Stimulated activated naive B cell treated with anti-CD40 and anti-IgM and Interleukin-4, amounts not matched to agents 10 μg/mL and 1 μg/mL and 100 μg/mL, for 72 hours (primary cell): ENCODE measurements at regions not wholly inside any gene's neighbourhood (a gene's known extent, or its start where the extent isn't known, plus 50 kb on each side); places are given as distances from the start of the nearest gene placed in this dataset.
"Not testable (repeated sequence)": the region's sequence is repeated elsewhere in the genome, so short reads cannot be mapped to it uniquely, and the experiment has no call there.

Experiments used
- ATAC-seq, 2 donors: fragments of 150-1000 bp; cut with Tn5 transposase; replicated peaks; 2 replicates each; pipeline ENCODE4 v1.10.0; 2021; ENCODE audit warnings: moderate library complexity in 1 of 2
- DNase-seq: peaks from one replicate; pipeline ENCODE4 v3.0.0; 2021
- H3K27ac Mint-ChIP-seq: one replicate; pipeline ENCODE4 v1.8.0; 2022; ENCODE audit warnings: mild to moderate bottlenecking, mixed read lengths
- H3K27me3 Mint-ChIP-seq, 2 donors: one replicate each; pipeline ENCODE4 v1.8.0; 2022; ENCODE audit warnings: mixed read lengths in 2 of 2
- H3K36me3 Mint-ChIP-seq, 2 donors: one replicate each; pipeline ENCODE4 v1.8.0; 2022; ENCODE audit warnings: mixed read lengths in 2 of 2, mild to moderate bottlenecking in 1 of 2
- H3K4me1 Mint-ChIP-seq, 2 donors: one replicate each; pipeline ENCODE4 v1.8.0; 2022; ENCODE audit warnings: mixed read lengths in 2 of 2, mild to moderate bottlenecking in 1 of 2
- H3K4me3 Mint-ChIP-seq, 2 donors: one replicate each; pipeline ENCODE4 v1.8.0; 2022; ENCODE audit warnings: mild to moderate bottlenecking in 2 of 2, mixed read lengths in 2 of 2, moderate library complexity in 1 of 2
- H3K9me3 Mint-ChIP-seq, 2 donors: one replicate each; pipeline ENCODE4 v1.8.0; 2022; ENCODE audit warnings: mixed read lengths in 2 of 2, mild to moderate bottlenecking in 1 of 2

DNA sequence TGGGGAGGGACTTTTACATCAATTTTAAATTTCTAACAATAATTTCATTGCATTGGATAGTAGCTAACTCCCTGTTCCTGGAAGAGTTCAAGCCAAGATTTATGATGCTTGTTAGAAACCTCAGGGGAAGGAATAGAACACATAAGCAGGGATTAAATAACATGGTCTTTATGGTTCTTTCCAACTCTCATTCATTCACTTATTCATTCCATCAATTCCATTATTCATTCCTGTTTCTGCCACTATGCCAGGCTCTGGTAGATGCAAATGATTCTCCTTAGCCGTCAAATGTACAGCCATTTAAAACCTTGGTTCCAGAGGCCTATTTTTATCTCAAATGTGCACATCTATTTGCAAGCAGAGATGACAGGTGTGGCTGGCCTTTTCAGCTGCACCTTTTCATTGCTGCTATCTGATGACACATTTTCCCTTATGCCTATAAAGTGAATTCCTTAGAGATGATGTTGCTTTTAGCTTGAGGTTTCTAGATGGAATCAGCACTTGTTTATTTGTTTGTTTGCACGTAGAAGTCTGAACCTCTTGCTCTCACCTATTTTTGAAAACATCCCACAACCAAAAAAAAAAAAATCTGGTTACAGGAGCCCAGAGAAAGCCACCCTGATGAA is 205.7 kb upstream of the IGFBP3 start:
- DNase-seq (no peak), ATAC-seq (no peak)
- Mint-ChIP-seq H3K4me3 (no peak overlapping the region), H3K27ac (no peak overlapping the region), H3K27me3 (no peaks in the 10 kb centered on the region), H3K4me1 (no peaks in the 10 kb centered on the region), H3K36me3 (no peaks in the 10 kb centered on the region), H3K9me3 (no peaks in the 10 kb centered on the region)

DNA sequence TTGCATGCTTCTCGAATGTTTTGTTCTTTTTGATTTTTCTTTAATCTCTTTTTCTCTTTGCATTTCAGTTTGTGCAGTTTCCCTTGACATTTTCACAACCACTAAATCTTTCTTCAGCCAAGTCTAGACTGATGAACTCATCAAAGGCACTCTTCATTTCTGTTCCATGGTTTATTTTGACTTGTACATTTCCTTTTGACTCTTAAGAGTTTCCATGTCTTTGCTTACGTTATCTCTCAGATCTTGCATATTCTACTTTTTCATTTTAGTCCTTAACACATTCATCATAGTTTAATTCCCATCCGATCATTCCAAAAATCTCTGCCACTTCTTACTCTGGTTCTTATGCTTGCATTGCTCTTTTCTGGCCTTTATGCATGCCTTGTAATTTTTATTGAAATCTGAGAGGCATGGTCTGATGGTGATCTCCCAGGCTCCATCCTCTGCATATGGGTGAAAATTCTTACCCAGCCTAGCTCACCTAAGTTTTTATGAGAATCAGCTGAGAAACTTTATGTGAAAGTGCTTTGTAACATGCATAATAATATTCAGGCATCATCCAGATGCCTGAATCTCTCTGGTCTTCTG is 202.8 kb upstream of the IGFBP3 start:
- ATAC-seq (no peak), DNase-seq (no peak)
- Mint-ChIP-seq H3K4me3 (no peak overlapping the region), H3K27me3 (no peaks in the 10 kb centered on the region), H3K4me1 (no peaks in the 10 kb centered on the region), H3K36me3 (no peaks in the 10 kb centered on the region), H3K27ac (no peak overlapping the region), H3K9me3 (no peaks in the 10 kb centered on the region)

DNA sequence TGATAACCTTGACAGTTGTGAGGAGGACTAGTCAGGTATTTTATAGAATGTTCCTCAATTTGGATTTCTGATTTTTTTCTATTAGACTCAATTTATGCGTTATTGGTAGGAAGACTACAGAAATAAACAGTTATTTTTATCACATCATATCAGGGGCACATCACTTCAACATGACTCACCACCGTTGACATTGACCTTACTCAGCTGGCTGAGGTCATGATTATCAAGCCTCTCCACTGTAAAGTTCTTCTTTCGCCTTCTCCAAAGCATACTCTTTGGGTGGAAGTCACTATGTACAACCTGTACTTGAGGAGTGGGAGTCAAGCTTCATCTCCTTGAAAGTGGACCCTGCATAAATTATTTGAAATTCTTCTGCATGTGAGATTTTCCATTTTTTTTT is 194.3 kb upstream of the IGFBP3 start:
- Mint-ChIP-seq H3K4me1 (no peaks in the 10 kb centered on the region), H3K36me3 (no peaks in the 10 kb centered on the region), H3K9me3 (peaks cover 0 to 4% of the 10 kb centered on the region in 2 donors), H3K4me3 (no peak overlapping the region), H3K27me3 (no peaks in the 10 kb centered on the region), H3K27ac (no peak overlapping the region)
- no peak for DNase-seq
- no peak for ATAC-seq

DNA sequence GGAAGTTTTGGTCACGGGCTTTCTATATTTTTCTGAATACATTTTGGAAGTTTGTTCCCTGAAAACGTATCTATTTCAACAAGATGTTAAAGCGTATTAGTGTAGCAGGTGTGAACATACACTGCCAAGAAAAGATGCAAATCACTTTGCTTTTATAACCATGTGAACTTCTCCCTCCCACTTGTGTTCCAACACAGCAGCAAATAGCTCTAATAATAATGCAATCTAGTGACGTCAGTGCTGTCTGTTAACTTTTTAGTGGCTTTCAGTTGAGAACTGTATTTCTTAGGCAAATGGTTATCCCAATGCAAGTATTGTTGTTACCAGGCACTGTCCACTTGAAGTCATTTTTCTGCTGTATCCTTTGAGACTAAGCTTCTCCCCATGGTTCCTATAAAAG is 188.4 kb upstream of the IGFBP3 start:
- H3K9me3 Mint-ChIP-seq: peaks cover 0 to 8% of the 10 kb centered on the region in 2 donors
- H3K36me3 Mint-ChIP-seq: no peaks in the 10 kb centered on the region
- no peak overlapping the region for H3K4me3 Mint-ChIP-seq
- DNase-seq (no peak), ATAC-seq (no peak)
- H3K4me1 Mint-ChIP-seq: no peaks in the 10 kb centered on the region
- no peak overlapping the region for H3K27ac Mint-ChIP-seq
- no peaks in the 10 kb centered on the region for H3K27me3 Mint-ChIP-seq

DNA sequence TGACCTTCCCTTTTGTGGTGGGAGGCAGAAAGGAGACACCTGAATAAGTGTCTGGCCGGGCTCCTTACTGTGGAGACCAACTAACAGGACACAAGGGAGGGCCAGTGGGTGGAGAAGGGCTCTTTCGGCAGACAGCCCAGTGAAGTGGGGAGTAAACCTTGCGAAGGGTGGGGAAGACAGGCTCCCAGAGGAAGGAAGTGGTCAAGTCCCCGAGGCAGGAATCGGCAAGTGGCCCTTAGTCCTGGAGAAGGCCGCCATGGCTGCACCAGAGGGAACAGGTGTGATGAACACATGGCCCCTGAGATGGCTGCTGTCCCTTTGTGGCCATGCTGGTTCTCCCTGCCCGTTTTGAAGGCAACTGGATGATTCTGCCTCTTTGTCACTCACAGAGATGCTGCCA is 187.2 kb upstream of the IGFBP3 start:
- DNase-seq: no peak
- no peak for ATAC-seq
- Mint-ChIP-seq H3K27me3 (no peaks in the 10 kb centered on the region), H3K4me3 (no peak overlapping the region), H3K36me3 (no peaks in the 10 kb centered on the region), H3K27ac (no peak overlapping the region), H3K9me3 (peaks cover 0 to 8% of the 10 kb centered on the region in 2 donors), H3K4me1 (no peaks in the 10 kb centered on the region)

DNA sequence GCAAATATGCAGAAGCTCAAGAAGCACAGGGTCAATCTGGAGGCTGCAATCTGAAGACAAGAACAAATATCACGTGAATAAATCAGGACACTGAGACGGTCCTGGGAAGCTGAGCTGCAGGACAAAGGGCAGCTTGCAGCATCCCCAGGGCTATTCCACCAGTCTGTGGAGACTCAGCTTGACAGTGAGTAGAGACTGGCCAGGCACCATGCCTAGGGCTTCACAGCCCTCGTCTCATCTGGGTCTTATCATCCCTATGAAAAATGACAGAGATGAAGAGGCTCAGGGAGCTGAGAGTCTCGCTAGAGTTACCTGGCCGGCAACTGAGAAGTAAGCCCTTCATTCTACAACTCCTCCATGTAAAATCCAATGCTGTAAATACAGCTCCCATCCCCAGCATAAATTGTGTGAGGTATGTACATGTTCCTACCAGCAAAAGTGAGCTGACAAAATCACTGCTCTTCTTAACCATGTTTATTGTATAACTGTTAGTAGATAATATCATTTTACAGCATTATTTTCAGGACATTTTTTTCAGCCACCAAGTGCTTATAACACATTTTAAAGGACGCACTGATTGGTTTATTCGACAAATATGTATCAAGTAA is 186.6 kb upstream of the IGFBP3 start:
- no peak for DNase-seq
- Mint-ChIP-seq H3K27me3 (no peaks in the 10 kb centered on the region), H3K27ac (no peak overlapping the region), H3K4me3 (no peak overlapping the region), H3K36me3 (no peaks in the 10 kb centered on the region), H3K4me1 (no peaks in the 10 kb centered on the region), H3K9me3 (peaks cover 0 to 8% of the 10 kb centered on the region in 2 donors)
- ATAC-seq: no peak

DNA sequence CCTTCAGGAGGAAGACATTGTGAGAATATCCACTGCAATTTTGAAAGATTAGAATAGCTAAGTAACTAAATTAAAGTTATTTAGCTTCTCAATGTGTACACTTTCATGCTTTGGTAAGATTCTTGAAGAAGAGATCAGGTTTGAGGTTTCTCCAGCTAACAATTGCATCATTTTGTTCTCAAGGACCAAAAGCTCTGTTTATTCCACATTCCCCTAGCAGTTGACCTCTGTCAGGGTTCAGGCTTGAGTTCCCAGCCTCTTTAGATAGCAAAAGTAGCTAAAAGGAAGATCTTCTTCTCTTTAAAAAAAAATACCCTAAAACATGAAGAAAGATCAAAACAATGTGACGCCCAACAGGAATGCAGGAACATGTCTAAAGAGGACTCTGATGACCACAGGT is 179.4 kb upstream of the IGFBP3 start:
- Mint-ChIP-seq H3K36me3 (no peaks in the 10 kb centered on the region), H3K4me3 (no peak overlapping the region), H3K9me3 (peaks cover 0 to 2% of the 10 kb centered on the region in 2 donors), H3K27ac (no peak overlapping the region), H3K27me3 (peaks cover 0 to 5% of the 10 kb centered on the region in 2 donors), H3K4me1 (no peaks in the 10 kb centered on the region)
- ATAC-seq (no peak), DNase-seq (no peak)

DNA sequence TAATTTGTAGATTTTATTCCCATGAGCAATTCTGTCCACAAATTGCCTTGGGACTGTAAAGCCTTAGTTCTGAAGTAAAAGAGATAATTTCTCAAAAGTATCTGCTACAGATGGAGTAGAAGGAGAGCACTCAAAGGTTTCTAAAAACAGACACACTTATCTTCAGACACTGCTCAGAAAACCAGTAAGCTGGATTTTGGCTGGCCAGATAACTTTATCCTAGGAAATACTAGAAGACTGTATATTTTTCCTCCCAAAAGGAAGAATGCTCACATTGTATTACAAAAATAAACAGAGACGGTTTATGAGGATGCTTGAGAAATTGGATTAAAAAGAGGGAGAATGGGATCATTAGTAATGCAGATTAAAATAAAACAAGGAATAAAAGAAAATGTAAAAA is 178.0 kb upstream of the IGFBP3 start:
- Mint-ChIP-seq H3K36me3 (no peaks in the 10 kb centered on the region), H3K9me3 (peaks cover 0 to 2% of the 10 kb centered on the region in 2 donors), H3K27ac (no peak overlapping the region), H3K4me1 (no peaks in the 10 kb centered on the region), H3K27me3 (peaks cover 0 to 5% of the 10 kb centered on the region in 2 donors), H3K4me3 (no peak overlapping the region)
- DNase-seq: no peak
- no peak for ATAC-seq

DNA sequence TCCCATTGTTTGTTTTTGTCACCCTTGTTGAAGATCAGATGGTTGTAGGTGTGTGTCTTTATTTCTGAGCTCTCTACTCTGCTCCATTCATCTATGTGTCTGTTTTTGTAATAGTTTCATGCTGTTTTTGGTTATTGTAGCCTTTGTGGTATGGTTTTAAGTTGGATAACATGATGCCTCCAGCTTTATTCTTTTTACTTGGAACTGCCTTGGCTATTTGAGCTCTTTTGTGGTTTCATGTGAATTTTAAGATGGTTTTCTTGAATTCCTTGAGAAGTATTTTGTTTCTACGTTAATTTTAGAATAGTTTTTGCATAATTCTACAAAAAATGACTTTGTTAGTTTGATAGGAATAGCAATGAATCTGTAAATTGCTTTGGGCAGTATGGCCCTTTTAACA is 170.0 kb upstream of the IGFBP3 start:
- no peaks in the 10 kb centered on the region for H3K36me3 Mint-ChIP-seq
- no peak overlapping the region for H3K4me3 Mint-ChIP-seq
- DNase-seq (no peak), ATAC-seq (no peak)
- no peak overlapping the region for H3K27ac Mint-ChIP-seq
- H3K27me3 Mint-ChIP-seq: peaks cover 4 to 8% of the 10 kb centered on the region in 2 donors
- H3K4me1 Mint-ChIP-seq: no peaks in the 10 kb centered on the region
- H3K9me3 Mint-ChIP-seq: peaks cover 9 to 11% of the 10 kb centered on the region in 2 donors

DNA sequence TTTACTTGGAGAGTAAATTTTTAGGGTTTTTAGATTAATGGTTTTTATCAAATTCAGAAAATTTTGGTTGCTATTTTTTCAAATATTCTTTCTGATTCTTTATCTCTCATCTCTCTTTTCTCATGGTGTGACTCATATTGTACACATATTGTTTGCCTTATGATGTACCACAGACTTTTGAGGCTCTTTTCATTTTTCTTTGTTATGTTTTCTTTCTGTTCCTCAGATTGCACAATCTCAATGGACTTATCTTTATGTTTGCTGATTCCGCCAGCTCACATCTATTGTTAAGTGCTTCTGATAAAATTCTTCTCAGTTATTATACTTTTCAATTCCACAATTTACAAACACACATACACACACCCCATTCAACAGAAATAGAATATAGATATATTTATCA is 168.2 kb upstream of the IGFBP3 start:
- peaks cover 9 to 13% of the 10 kb centered on the region in 2 donors for H3K9me3 Mint-ChIP-seq
- H3K4me3 Mint-ChIP-seq: no peak overlapping the region
- no peak overlapping the region for H3K27ac Mint-ChIP-seq
- no peaks in the 10 kb centered on the region for H3K4me1 Mint-ChIP-seq
- H3K36me3 Mint-ChIP-seq: no peaks in the 10 kb centered on the region
- no peak for ATAC-seq
- no peak for DNase-seq
- H3K27me3 Mint-ChIP-seq: peaks cover 4 to 8% of the 10 kb centered on the region in 2 donors

DNA sequence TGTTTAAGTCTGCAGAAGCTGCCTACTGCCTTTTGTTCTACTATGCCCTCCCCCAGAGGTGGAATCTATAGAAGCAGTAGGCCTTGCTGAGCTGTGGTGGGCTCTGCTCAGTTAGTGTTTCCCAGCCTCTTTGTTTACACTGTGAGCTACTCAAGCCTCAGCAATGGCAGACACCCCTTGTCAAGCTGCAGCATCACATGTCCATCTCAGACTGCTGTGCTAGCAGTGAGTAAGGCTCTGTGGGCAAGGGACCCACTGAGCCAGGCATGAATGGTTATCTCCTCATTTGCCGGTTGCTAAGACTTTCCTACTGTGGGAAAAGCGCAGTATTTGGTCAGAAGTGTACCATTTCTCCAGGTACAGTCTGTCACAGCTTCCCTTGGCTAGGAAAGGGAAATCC is 167.4 kb upstream of the IGFBP3 start:
- H3K36me3 Mint-ChIP-seq, ATAC-seq, H3K4me1 Mint-ChIP-seq, H3K27me3 Mint-ChIP-seq, DNase-seq, H3K4me3 Mint-ChIP-seq, H3K27ac Mint-ChIP-seq: not testable (repeated sequence)
- H3K9me3 Mint-ChIP-seq: peaks cover 9 to 13% of the 10 kb centered on the region in 2 donors

DNA sequence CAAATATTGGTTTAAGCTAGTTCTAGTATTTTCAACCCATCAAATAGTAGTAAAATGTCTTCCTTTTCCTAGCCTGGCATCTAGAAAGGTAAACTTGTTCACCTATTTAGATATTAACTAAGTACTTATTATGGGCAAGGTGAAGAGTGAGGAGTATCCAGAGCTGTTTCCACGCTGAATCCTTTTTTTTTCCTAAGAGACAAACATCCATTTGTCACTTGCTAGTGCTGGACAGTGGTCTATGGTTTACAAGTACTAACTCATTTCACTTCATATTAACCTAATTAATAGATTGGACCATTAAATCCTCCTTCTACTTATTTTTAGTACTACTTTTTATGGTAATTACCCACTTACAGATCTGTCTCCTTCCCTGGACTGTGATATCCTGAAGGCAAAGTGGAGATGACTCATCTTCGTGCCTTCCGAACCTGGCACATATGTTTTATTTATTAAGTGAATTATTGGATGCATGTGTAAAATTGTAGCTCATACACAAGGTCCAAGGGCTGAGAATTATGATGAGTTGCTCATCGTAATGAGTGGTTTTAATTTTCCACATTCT is 159.6 kb upstream of the IGFBP3 start:
- no peak overlapping the region for H3K27ac Mint-ChIP-seq
- DNase-seq (no peak), ATAC-seq (no peak)
- peaks cover 0 to 4% of the 10 kb centered on the region in 2 donors for H3K9me3 Mint-ChIP-seq
- no peaks in the 10 kb centered on the region for H3K36me3 Mint-ChIP-seq
- H3K4me3 Mint-ChIP-seq: no peak overlapping the region
- no peaks in the 10 kb centered on the region for H3K4me1 Mint-ChIP-seq
- H3K27me3 Mint-ChIP-seq: peaks cover 0 to 5% of the 10 kb centered on the region in 2 donors

DNA sequence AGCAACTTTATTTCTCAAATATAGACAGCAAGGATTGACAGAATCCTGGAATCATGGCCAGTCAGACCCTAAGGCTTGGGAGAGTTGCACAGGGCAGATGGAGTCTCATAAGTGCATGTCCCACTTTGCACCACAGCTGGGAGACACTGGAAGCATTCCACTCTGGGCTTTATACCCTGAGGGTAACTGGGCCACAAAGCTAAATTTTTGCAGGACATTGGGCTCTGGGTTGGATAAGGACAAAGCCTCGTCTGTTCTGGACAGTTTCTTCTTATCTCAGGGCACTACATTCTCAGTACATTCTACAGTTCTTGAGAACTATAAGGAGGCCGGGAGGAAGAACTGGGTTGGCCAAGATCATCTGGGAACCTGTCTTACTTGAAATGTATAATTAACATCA is 158.3 kb upstream of the IGFBP3 start:
- H3K4me3 Mint-ChIP-seq: no peak overlapping the region
- no peaks in the 10 kb centered on the region for H3K4me1 Mint-ChIP-seq
- ATAC-seq (no peak), DNase-seq (no peak)
- H3K36me3 Mint-ChIP-seq: no peaks in the 10 kb centered on the region
- no peak overlapping the region for H3K27ac Mint-ChIP-seq
- H3K27me3 Mint-ChIP-seq: peaks cover 0 to 5% of the 10 kb centered on the region in 2 donors
- peaks cover 0 to 3% of the 10 kb centered on the region in 2 donors for H3K9me3 Mint-ChIP-seq

DNA sequence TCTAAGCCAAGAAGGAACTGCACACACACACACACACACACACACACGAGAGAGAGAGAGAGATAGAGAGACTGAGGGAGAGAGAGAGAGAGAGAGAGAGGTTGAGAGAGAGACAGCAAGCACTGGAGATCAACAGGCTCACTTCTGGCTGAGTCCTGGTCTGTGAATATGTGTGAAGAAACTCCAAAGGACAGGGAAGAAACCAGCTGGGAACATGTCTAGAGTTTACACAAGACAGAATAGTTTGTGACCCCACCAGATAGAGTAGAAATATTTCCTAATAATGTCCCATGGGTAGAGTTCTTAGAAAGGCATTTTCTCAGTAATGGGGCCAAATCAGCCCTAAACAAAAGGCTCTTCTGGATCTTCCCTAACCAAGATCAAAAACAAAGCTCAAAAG is 155.5 kb upstream of the IGFBP3 start:
- Mint-ChIP-seq H3K27ac (no peak overlapping the region), H3K27me3 (peaks cover 0 to 5% of the 10 kb centered on the region in 2 donors), H3K36me3 (no peaks in the 10 kb centered on the region), H3K4me3 (no peak overlapping the region), H3K9me3 (peaks cover 0 to 3% of the 10 kb centered on the region in 2 donors), H3K4me1 (no peaks in the 10 kb centered on the region)
- no peak for ATAC-seq
- DNase-seq: no peak

DNA sequence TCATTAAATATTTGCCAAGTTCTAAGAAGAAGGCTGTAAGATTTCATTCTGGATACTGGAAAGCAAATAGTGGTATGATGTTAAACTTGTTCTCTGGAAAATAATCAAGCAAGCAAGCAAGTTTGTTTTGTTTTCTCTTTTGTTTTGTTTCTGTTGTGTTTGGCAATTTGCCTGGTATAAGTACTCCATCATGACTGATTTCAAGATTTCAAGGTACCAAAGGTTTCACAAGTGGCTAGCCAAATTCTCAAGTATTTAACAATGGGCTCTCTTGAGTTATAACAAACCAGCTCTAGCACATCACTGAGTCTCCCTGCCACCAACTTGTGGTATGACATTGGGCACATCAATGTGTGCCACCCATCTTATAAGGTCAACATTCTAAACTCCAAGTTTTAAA is 151.7 kb upstream of the IGFBP3 start:
- Mint-ChIP-seq H3K36me3 (no peaks in the 10 kb centered on the region), H3K27me3 (peaks cover 0 to 5% of the 10 kb centered on the region in 2 donors), H3K4me3 (no peak overlapping the region), H3K4me1 (no peaks in the 10 kb centered on the region), H3K27ac (no peak overlapping the region), H3K9me3 (no peaks in the 10 kb centered on the region)
- DNase-seq (no peak), ATAC-seq (no peak)
